NOMO-1 treated with DMSO at 0.1 percent for 48 hours (cell line): ENCODE measurements at regions not wholly inside any gene's neighbourhood (a gene's known extent, or its start where the extent isn't known, plus 50 kb on each side); places are given as distances from the start of the nearest gene placed in this dataset.

Experiments used
- DNase-seq: peaks from one replicate; lab custom pipeline; 2025; ENCODE audit not compliant: unreplicated experiment; lab: John Stamatoyannopoulos, UW

DNA sequence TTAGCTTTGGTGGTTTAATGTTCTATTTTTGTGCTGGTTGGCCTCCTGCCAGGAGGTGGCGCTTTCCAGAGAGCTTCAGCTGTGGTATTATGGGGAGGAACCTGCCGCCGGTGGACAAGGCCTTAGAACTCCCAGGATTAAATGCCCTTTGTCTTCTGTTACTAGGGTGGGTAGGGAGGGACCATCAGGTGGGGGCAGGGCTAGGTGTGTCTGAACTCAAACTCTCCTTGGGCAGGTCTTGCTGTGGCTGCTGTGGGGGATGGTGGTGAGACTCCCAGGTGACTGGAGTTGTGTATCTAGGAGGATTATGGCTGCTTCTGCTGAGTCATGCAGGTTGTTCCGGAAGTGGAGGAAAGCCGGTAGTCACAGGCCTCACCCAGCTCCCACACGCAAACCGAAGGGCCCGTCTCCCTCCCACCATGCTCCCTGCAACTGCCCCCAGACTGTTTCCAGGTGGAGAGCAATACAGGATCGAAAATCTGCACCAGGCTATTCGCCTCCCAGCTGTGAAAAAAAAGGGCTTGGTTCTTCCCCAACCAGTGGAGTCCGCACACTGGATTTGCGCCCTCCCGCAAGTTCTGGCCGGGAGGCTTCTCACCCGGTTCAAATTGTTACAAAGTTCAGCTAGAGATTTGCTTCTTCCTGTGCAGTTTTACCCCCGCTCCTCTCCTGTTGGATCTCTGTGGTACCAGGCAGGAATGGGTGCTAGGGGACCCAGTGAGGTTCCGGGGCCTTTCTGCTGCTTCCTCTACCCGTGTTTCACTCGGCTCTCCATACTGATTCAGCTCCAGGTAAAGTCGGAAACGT, 220.5 kb downstream of the CENPF start:
- DNase-seq, result no peak

DNA sequence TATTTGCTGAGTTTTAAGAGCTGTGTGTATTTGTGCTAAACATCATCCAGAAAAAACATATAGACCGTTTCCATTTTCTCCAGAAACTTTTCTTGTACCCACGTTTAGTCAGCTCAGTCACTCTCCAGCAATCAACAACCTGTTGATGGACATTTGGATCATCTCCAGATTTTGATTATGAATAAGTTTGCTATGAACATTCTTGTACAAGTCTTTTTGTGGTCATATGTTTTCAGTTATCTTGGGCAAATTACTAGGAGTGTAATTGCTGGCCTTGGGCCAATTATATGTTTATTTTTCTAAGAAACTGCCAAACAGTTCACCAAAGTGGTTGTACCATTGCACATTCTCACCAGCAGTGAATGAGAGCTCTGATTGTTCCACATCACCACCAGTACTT, 221.8 kb downstream of the CENPF start:
- no peak for DNase-seq

DNA sequence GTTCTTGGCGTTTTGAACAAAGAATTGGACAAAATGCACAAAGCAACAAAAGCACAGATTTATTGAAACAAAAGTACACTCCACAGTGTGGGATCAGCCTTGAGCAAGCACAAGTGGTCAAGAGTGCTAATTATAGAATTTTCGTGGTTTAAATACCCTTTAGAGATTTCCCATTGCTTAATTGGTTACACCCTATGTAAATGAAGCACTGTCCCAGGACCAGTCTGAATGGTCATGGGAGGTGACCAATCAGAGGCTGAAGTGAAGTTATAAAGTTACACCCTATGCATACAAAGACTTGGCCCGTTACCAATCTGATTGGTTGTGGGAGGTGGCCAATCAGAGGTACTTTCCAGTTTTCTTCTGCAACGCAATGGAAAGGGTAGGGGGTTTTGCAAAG, 223.6 kb downstream of the CENPF start:
- DNase-seq, result no peak

DNA sequence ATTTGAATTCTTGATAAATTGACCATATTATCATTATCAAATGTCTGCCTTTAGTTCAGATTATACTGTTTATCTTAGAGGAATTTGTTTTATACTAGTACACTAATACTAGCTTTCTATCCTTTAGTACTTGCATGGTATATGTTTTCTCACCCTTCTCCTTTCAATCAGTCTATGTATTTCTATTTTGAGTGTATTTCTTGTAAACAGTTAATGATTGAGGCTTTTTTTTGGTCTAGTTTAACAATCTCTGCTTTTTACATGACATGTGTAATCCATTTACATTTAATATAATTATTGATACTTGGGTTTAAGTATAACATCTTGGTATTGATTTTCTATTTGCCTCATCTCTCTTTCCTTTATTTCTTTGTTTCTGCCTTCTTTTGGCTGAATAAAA, 224.9 kb downstream of the CENPF start:
- no peak for DNase-seq

DNA sequence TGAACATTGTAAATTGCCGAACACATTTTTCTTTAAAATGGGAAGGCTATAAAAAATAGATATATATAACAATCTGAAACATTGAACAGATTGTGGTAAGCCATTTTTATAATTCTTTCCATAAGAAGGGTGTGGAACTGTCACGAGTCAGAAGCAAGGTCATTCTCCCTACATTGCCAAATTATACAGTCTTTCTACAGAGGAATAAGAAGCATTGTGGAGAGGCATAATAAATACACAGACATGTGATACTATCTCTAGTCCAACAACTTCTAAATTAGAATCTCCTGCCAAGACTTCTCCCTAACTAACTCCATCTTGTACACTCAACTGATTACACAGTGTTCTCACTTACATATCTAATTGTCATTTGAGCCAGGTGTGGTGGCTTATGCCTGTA, 227.9 kb downstream of the CENPF start:
- no peak for DNase-seq

DNA sequence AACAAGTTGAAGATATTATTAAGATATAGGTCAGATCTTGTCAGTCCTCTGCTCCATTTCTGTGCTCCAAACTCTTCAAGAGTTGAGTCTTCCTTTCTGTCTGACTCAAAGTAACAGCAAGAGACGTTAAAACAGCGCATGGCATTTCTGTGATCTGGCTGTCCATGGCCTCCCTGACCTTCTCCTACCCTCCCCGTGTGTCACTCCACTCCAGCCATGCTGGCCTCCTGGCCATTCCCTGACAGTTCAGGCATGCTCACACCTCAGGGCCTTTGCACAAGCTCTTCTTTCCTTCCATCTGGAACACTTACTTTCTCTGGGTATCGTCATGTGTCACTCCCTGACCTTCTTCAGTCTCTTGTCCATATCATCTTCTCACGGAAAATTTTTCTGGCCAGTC, 229.0 kb downstream of the CENPF start:
- no peak for DNase-seq

DNA sequence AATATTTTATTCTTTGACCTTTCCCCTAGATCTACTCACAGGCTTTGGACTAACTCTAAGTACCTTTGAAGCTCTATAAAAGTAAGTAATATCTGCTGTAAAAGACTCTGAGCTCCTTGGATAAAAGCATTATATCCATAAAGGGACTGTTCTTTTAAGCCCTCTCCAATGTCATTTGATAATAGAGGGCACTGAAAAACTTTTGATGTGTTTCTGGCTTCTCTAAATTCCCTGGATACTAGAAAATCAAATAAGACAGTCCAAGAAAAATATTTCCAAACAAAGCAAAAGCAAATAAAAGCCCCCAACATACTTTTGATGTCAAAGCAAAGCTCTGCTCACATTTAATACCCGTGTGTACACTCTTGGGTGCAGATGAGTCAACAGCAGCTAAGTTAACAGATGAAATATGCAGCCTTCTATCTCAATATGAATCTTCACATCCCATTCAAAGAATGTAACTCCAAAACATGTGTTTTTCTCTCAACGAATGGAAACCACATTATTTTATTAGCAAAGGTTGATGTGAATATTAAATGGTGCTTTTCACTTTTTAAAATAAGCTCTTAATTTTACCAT, 230.3 kb downstream of the CENPF start:
- DNase-seq, result no peak

DNA sequence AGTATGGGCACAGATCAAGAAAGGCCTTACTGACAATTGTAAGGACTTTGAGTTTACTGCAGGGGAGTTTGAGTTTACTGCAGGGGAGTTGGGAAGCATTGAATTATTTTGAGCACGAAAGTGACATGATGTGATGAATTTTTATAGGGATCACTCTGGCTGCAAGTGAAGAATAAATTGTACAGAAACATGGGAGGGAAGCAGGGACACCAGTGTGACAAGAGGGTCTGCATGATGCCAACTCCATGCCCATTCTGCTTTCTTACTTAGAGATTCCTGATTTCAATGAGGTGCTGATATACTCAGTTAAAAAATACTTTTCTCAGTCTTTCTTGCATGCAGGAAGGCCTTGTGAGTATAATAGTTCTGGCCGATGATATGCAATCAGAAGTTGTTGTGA, 234.4 kb downstream of the CENPF start:
- no peak for DNase-seq

DNA sequence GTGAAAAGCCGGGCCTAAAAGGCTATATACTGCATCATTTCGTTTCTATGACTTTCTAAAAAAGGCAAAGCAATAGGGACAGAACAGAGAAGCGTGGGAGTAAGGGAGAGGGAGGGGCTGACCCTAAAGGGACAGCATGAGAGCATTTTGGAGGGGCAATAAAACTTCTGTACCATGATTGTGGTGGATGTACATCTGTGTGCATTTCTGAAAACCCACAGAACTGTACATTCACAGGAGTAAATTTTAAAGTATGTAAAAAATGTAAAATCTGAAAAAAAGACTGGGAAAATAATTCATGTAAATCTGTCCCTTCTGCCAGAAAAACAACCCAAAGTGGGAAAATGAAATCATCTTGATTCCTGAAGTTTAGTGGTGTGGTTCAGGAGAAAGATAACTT, 235.4 kb downstream of the CENPF start:
- DNase-seq, result no peak

DNA sequence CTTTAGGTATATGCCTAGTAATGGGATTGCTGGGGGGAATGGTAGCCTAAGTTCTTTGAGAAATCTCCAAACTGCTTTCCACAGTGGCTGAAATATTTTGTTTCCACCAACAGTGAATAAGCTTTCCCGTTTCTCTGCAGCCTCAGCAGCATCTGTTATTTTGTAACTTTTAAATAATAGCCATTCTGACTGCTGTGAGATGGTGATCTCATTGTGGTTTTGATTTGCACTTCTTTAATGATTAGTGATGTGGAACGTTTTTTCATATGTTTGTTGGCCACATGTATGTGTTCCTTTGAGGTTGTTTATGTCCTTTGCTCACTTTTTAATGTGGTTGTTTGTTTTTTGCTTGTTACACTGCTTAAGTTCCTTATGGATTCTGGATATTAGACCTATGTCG, 237.4 kb downstream of the CENPF start:
- DNase-seq, result no peak

DNA sequence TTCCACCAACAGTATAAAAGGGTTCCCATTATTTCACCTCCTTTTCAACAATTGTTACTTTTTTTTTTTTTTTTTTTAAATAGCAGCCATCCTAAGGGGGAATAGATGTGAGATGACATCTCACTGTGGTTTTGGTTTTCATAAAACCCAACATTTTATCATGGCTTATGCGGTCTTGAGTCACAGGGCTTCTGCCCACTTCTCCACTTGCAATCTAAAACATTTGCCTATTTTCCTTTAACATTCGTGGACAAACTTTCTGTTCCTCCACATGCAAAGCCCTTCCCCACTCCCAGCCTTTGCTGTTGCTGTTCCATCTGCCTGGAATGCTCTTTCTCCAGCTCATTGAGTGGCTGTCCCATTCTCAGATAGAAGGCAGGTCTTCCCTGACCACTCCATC, 239.7 kb upstream of the KCNK2 start:
- no peak for DNase-seq

DNA sequence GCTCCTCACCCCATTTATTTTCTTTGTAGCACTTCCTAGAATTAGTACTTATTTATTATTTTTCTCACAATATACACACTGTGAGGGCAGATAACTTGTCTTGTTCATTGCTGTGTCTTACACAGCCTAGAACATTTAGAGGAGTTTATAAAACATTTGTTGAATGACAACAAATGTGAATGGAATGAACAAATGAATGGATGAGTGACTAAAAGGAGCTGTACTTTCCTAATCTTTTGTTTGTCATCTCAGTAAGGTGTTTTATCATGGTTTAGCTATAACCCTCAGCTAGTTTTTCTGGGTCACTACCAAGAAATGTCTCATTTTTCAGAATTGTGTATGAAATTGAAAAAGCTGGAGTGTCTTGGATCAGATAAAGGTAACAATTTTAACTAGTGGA, 239.3 kb upstream of the KCNK2 start:
- no peak for DNase-seq

DNA sequence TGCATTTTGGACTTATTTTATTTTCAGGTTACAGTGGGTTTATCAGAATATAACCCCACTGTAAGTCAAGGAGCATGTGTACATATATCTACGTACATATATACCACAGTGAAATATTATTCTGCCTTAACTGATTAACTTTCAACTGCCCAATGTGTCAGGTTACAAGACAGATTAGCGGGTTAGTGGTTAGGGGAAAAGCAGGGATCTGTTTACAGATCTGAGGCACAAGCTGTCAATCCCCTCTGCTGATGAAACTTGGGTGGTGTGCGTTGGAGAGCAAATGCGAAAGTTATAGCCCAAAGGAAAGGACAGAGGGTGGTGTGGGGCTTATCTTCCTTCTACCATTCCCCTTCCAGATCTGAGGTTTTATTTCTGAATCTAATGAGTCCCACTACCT, 238.2 kb upstream of the KCNK2 start:
- DNase-seq, result no peak

DNA sequence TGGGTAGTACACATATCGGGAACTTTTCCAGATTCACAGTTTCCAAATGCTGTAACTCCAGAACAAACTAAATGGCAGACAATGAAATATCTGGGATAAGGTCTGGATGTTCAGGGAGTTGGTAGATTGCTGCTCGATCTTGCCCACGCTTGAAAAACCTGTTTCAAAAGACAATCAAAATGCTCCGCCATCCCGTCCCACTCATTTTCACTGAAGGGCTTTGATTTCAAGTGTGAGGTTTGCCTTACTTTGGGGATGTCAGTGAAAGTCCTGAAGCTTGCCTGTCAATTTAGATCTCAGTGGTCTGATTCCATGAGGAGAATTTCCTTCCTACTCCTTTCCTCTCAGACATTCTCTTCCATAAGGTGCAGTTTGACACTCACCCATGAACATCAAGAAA, 236.3 kb upstream of the KCNK2 start:
- no peak for DNase-seq

DNA sequence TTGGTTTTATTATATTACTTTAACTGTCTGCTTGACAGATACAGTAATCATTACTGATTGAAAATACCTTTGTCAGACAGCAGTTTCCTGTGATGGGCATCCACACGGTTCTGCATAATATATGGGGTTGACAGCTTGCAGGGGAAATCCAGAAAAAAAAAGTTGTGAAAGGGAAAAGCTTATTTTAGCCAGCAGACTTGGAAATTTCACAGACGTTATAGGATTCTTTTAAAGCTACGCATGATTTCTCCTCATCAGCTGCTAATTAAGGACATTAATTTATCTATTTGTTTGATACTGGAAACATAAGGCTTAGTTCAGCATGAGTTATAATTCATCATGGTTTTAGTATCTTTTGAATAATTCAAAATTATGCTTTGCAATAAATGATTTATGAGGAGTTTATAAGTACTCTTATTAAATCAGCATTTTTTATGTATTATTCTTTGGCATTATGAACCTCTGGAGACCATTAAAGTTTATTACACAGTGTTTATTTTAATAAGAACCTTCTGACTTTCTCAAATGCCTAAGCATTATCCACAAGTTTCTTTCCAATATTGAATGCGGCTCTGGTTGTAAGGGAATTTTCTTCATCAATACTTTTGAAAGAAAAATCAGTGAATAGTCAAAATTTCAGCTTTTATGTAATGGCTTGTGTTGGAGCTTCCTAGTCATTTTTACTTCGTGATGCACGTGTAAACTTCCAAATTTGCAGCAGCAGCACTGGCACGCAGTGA, 235.3 kb upstream of the KCNK2 start:
- DNase-seq, result no peak

DNA sequence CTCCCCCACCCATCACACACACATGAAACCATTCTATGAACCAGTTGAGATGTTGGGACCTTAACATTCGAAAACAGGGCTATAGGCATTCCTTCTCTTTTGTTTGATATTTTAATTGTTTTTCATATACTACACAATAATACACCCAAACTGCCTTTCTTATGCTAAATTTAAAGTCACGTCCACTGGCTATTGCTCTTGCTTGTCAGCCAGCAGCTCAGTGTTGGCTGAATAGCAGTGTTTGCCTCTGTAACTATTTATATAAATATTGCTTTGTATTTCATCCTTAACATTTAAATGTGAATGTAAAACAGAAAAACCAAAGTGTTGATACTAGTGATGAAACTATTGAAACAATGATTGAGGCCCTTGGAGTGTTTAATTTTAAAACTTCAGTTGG, 234.4 kb upstream of the KCNK2 start:
- no peak for DNase-seq

DNA sequence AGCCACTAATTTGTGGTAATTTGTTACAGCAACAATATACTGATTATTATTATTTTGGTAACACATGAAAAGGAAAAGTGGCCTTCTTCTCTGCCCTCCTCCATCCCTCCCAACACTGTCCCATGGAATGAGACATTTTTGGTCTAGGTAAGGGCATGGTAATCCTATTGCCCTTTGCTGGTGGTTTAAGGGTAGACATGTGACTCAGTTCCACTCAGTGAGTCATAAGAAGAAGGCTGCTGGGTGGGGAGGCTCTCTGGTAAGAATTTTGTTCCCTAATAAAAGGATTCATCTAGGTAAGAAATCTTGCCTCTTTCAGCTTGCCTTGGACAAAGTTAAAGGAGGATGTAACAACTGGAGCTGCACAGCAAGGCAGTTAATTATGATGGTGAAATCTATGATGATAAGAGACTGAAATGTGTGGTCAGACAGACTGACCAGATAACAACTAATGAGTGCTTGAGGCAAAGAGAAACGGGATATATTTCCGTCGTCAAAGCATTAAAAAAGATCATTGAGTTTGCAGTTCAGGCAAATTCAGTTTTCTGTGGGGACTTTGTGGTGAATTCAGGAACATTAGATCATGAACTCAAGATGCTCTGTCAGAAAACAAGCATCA, 232.0 kb upstream of the KCNK2 start:
- DNase-seq, result no peak

DNA sequence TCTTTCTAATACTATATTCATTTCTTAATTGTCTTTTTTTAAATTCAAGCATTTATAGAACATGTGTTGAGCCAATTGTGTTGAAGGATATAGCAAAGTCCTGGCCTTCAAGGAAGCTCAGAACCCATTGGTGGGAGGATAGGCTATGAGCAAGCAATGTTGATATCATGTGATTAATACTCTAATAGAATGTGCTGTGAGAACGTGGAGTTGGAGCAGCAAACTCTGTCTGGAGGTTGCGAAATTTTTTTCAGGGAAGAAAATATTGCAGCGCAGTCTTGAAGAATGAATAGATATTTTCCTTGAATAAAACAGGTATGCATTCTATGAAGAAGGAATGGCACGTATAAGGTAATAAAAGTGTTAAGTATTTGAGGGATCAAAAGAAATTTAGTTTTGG, 229.2 kb upstream of the KCNK2 start:
- DNase-seq, result no peak

DNA sequence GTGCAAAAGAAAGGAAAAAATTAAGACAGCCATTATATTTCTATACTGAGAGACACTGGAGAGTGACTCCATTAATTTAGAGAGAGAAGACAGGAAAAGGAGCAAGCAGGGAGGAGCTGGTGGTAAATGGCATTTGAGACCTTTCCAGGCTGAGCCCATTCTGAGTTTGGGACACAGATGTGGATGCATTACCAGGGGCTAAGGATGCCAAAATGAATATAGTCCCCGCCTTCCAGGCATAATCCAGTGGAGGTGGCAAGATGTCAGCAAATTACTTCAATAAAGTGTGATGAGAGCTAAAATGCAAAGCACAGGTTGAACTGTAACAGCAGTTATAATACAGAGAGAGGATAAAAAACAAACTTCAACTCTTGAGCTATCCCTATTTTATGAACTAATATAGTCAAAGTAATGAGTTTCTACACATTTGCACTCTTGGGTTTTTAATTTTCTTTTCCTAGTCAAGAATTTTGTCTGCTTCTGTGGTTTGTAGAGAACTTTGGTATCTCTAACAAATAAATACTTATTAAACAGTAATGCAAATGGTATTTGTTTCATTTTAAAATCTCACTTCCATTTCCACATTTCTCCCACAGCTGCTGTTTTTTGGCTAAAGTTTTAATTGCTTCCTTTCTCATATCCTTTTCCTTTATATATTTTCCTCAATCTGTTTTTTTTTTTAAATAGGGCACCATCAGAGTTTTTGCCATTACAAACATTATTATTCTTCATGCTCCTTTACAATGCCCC, 228.2 kb upstream of the KCNK2 start:
- DNase-seq, result no peak

DNA sequence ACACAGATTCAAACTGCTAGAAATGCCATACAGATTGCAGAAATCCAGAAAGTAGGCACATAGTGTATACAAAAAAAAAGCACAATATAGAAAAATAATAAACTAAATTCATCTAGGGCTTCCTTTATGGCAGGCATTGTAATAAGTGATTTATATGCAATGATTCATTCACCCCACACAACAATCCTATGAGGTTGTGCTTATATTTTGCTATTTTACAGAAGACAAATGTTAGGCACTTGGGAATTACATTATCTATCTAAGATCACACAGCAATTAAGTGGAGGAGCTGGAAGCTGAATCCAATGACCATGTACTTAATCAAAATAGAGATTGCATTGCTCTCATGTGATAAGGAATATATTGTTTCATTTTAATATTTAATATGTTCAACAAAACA, 225.7 kb upstream of the KCNK2 start:
- no peak for DNase-seq

DNA sequence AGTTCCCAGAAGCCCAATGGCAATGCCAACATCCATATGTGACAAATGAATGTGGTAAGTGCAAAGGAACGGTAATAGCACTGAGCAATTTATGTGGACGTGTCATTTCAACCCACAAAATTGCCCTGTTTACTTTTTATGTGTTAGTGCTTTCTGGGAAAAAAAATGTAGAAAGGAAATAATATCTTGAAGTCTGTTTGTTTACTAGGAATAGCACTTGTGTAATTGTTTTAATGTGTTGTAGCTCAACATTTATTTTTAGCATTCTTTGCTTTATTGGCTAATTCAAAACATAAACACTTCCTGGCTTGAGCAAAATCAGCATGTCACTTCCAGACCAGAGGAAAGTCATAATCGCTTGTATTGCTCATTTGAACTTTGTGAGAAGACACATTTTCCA, 224.8 kb upstream of the KCNK2 start:
- no peak for DNase-seq
